ENCODE measurements at regions not wholly inside any gene's neighbourhood (a gene's known extent, or its start where the extent isn't known, plus 50 kb on each side); places are given as distances from the start of the nearest gene placed in this dataset.

DNA sequence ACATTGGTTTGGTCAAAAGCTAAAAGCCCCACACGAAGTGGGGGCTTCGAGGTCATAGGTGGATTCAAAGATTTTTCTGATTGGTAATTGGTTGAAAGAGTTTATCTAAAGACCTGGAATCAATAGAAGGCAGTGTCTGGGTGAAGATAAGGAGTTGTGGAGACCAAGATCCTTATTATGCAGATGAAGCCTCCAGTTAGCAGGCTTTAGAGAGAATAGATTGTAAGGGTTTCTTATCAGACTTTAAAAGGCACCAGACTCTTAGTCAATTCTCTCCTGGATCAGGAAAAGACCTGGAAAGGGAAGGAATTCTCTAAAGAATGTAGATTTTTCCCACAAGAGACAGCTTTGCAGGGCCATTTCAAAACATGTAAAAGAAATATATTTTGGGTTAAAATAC is 260.2 kb downstream of the PHF14 start (continued):
- TF ChIP-seq, protein P1, sequence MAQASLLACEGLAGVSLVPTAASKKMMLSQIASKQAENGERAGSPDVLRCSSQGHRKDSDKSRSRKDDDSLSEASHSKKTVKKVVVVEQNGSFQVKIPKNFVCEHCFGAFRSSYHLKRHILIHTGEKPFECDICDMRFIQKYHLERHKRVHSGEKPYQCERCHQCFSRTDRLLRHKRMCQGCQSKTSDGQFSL (CRISPR knock-in tag; IDR thresholded peaks at IDR 0.05): no peak
- TF ChIP-seq, protein P1 (tag; IDR thresholded peaks at IDR 0.05): no peak

DNA sequence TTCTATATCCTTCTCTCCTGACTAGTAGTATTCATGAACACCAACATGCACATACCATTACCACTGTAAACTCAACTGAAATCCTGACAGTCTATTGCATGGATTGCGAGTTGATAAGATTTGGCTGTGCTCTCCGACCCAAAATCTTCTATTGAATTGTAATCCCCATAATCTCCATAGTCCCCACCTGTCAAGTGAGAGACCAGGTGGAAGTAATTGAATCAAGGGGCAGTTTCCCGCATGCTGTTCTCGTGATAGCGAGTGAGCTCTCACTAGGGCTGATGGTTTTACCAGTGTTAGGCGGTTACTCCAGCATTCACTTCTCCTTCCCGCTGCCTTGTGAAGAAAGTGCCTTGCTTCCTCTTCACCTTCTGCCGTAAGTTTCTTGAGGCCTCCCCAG is 261.8 kb downstream of the PHF14 start:
- H3K9ac ChIP-seq (ENCODE audit: insufficient read depth in 1 of 2, low read depth in 2 of 2, low read length in 2 of 2): no peak overlapping the region
- H4K20me1 ChIP-seq (replicated peaks; ENCODE audit: control insufficient read depth, insufficient read depth, low read length): no peaks in the 10 kb centered on the region
- no peak for TF ChIP-seq SMARCA4 (IDR thresholded peaks at IDR 0.05)
- no peak for TF ChIP-seq ZNF316 (IDR thresholded peaks at IDR 0.05)
- no peak for TF ChIP-seq MTA3 (IDR thresholded peaks at IDR 0.05; ENCODE audit: borderline replicate concordance)
- no peak for TF ChIP-seq SMC3 (conservative IDR thresholded peaks at IDR 0.05; ENCODE audit: insufficient read depth, low read depth, low read length)
- TF ChIP-seq YY1 (IDR thresholded peaks at IDR 0.05; ENCODE audit: borderline replicate concordance in 1 of 3, control insufficient read depth in 1 of 3, extremely low read depth in 1 of 3, insufficient read depth in 3 of 3, insufficient read length in 1 of 3, insufficient replicate concordance in 2 of 3, low read depth in 1 of 3, low read length in 2 of 3): no peak
- no peak for TF ChIP-seq ZNF431 (CRISPR knock-in tag; IDR thresholded peaks at IDR 0.05)
- no peak for TF ChIP-seq EHMT2 (IDR thresholded peaks at IDR 0.05)
- TF ChIP-seq, protein P2, sequence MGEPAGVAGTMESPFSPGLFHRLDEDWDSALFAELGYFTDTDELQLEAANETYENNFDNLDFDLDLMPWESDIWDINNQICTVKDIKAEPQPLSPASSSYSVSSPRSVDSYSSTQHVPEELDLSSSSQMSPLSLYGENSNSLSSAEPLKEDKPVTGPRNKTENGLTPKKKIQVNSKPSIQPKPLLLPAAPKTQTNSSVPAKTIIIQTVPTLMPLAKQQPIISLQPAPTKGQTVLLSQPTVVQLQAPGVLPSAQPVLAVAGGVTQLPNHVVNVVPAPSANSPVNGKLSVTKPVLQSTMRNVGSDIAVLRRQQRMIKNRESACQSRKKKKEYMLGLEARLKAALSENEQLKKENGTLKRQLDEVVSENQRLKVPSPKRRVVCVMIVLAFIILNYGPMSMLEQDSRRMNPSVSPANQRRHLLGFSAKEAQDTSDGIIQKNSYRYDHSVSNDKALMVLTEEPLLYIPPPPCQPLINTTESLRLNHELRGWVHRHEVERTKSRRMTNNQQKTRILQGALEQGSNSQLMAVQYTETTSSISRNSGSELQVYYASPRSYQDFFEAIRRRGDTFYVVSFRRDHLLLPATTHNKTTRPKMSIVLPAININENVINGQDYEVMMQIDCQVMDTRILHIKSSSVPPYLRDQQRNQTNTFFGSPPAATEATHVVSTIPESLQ (CRISPR knock-in tag; IDR thresholded peaks at IDR 0.05): no peak
- no peak for TF ChIP-seq RBM15 (IDR thresholded peaks at IDR 0.05; ENCODE audit: insufficient read depth, low read length)
- no peak for TF ChIP-seq ESRRA (IDR thresholded peaks at IDR 0.05; ENCODE audit: borderline replicate concordance, low read depth)
- in situ Hi-C loops (cut with MboI) (no loop called here), intact Hi-C loops (cut with micrococcal nuclease) (loop anchor here (5.0 kb wide), 1 partner anchor 107 kb away; no protein-coding TSS in a partner anchor)
- no peak overlapping the region for H3K4me3 ChIP-seq
- CTCF ChIA-PET (ENCODE audit: low intra/inter-chr PET ratio): no interaction called here
- no peak for DNase-seq (ENCODE audit: extremely low read depth in 1 of 4, low spot score in 3 of 4)
- no peak for FAIRE-seq
- no peaks in the 10 kb centered on the region for H3K36me3 ChIP-seq (ENCODE audit: control insufficient read depth, insufficient read depth, low read length)
- POLR2A ChIA-PET: no interaction called here
- no peaks in the 10 kb centered on the region for H3K9me3 ChIP-seq (replicated peaks; ENCODE audit: control insufficient read depth, insufficient read depth, low read depth, low read length)
- H2AFZ ChIP-seq (ENCODE audit: low read depth, low read length): no peak overlapping the region
- no peak for ATAC-seq
- BruUV-seq (replicated peaks): no TSS peak
- H3K27me3 ChIP-seq (ENCODE audit: control insufficient read depth in 2 of 2, insufficient read depth in 2 of 2, low read length in 2 of 2): peaks cover 7 to 9% of the 10 kb centered on the region in 2 experiments
- 3% methylated on average over 8 of the region's 8 CpGs for WGBS (ENCODE audit: insufficient coverage, low coverage, missing lambda C conversion rate)
- H3K9me1 ChIP-seq (ENCODE audit: control insufficient read depth, insufficient read depth, low read length): no peaks in the 10 kb centered on the region
- H3K79me2 ChIP-seq (ENCODE audit: control insufficient read depth, insufficient read depth, low read length): no peaks in the 10 kb centered on the region
- H3K4me2 ChIP-seq (ENCODE audit: insufficient read depth, low read length): no peak overlapping the region
- H3K27ac ChIP-seq (ENCODE audit: extremely low read depth, low read depth, low read length): no peak overlapping the region
- no peaks in the 10 kb centered on the region for H3K4me1 ChIP-seq (replicated peaks in 1 of 2; ENCODE audit: control insufficient read depth in 2 of 2, insufficient read depth in 2 of 2, low read length in 2 of 2)
